ENCODE measurements at regions not wholly inside any gene's neighbourhood (a gene's known extent, or its start where the extent isn't known, plus 50 kb on each side); places are given as distances from the start of the nearest gene placed in this dataset.

DNA sequence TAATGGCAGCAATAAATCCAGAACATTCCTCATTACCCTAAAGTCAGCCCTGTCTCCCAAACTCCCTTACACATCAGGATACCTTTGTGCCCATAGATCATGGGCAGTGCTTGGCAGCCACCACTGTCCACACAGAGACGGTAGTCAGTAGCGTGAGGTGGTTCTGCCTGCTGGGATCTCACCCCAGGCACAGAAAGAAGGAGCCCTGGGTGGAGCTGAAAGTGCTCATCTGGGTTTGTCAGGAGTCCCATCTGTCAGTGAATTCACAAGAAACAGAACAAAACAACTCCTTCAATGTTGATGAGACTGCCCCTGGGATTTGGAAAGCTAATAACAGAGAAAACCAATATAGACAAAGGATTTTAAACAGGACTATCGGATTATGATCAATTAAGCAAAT lies 90.2 kb upstream of the PRSS58 start (continued):
- no peak for TF ChIP-seq ZNF274 (IDR thresholded peaks at IDR 0.05; ENCODE audit: low read depth, low read length)
- TF ChIP-seq RAD21 (IDR thresholded peaks at IDR 0.05; ENCODE audit: low read depth) = no peak
- no peak for TF ChIP-seq FOSL1 (IDR thresholded peaks at IDR 0.05; ENCODE audit: low read depth)
- TF ChIP-seq YY1 (IDR thresholded peaks at IDR 0.05; ENCODE audit: extremely low read depth, insufficient replicate concordance, low read depth, low read length) = no peak
- TF ChIP-seq SIN3A (IDR thresholded peaks at IDR 0.05; ENCODE audit: low read depth) = no peak
- TF ChIP-seq EZH2phosphoT487 (IDR thresholded peaks at IDR 0.05; ENCODE audit: borderline replicate concordance) = no peak

DNA sequence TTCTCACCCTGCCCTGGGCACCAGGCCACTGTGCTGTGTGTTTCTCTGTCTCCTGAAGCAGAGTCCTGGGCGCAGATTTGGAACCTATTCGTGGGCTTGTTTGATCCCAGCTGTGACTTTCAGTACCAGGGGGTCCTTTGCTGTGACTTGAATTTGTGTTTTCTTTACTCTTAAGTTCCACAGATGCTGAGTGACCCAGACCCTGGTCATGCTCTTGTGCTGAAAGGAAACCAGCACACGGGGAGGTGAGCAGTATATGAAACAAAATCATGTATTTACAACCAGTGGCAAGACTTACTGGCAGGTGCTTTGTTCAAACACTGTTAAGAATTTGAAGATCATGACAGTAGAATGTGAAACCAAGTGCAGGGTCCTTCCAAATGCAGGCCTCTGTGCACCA lies 89.2 kb upstream of the PRSS58 start:
- no TSS peak for BruUV-seq (replicated peaks)
- H2AFZ ChIP-seq (ENCODE audit: low read depth, low read length, poor library complexity, severe bottlenecking) = no peak overlapping the region
- H3K4me1 ChIP-seq (ENCODE audit: control insufficient read depth in 1 of 2, insufficient read depth in 2 of 2, low read length in 2 of 2) = no peaks in the 10 kb centered on the region
- H3K4me2 ChIP-seq (ENCODE audit: low read length) = no peak overlapping the region
- no peaks in the 10 kb centered on the region for H3K79me2 ChIP-seq (ENCODE audit: insufficient read depth, low read length)
- ChIA-PET POLR2A (no interaction called here), RAD21 (ENCODE audit: low non-redundant PET in 1 of 2, low total read pairs in 2 of 2, uncharacterized antibody in 2 of 2, unreplicated experiment in 2 of 2) (no interaction called here), CTCF (interaction anchor here (1.4 to 1.5 kb wide), 2 partner anchors 43 to 371 kb away, joined by 4 read pairs; no protein-coding TSS in a partner anchor)
- H3K9me2 ChIP-seq (ENCODE audit: insufficient read depth) = no peaks in the 10 kb centered on the region
- H3K27me3 ChIP-seq (ENCODE audit: insufficient read depth, low read length) = no peaks in the 10 kb centered on the region
- intact Hi-C loops (cut with micrococcal nuclease) = no loop called here
- TF ChIP-seq, protein P1, sequence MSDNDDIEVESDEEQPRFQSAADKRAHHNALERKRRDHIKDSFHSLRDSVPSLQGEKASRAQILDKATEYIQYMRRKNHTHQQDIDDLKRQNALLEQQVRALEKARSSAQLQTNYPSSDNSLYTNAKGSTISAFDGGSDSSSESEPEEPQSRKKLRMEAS (IDR thresholded peaks at IDR 0.05) = no peak
- TF ChIP-seq EGR1 (IDR thresholded peaks at IDR 0.05; ENCODE audit: low read depth) = no peak
- TF ChIP-seq, protein P2, sequence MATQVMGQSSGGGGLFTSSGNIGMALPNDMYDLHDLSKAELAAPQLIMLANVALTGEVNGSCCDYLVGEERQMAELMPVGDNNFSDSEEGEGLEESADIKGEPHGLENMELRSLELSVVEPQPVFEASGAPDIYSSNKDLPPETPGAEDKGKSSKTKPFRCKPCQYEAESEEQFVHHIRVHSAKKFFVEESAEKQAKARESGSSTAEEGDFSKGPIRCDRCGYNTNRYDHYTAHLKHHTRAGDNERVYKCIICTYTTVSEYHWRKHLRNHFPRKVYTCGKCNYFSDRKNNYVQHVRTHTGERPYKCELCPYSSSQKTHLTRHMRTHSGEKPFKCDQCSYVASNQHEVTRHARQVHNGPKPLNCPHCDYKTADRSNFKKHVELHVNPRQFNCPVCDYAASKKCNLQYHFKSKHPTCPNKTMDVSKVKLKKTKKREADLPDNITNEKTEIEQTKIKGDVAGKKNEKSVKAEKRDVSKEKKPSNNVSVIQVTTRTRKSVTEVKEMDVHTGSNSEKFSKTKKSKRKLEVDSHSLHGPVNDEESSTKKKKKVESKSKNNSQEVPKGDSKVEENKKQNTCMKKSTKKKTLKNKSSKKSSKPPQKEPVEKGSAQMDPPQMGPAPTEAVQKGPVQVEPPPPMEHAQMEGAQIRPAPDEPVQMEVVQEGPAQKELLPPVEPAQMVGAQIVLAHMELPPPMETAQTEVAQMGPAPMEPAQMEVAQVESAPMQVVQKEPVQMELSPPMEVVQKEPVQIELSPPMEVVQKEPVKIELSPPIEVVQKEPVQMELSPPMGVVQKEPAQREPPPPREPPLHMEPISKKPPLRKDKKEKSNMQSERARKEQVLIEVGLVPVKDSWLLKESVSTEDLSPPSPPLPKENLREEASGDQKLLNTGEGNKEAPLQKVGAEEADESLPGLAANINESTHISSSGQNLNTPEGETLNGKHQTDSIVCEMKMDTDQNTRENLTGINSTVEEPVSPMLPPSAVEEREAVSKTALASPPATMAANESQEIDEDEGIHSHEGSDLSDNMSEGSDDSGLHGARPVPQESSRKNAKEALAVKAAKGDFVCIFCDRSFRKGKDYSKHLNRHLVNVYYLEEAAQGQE (IDR thresholded peaks at IDR 0.05; ENCODE audit: low read depth) = no peak
- TF ChIP-seq, protein P3, sequence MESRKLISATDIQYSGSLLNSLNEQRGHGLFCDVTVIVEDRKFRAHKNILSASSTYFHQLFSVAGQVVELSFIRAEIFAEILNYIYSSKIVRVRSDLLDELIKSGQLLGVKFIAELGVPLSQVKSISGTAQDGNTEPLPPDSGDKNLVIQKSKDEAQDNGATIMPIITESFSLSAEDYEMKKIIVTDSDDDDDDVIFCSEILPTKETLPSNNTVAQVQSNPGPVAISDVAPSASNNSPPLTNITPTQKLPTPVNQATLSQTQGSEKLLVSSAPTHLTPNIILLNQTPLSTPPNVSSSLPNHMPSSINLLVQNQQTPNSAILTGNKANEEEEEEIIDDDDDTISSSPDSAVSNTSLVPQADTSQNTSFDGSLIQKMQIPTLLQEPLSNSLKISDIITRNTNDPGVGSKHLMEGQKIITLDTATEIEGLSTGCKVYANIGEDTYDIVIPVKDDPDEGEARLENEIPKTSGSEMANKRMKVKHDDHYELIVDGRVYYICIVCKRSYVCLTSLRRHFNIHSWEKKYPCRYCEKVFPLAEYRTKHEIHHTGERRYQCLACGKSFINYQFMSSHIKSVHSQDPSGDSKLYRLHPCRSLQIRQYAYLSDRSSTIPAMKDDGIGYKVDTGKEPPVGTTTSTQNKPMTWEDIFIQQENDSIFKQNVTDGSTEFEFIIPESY (IDR thresholded peaks at IDR 0.05; ENCODE audit: extremely low read depth, insufficient replicate concordance, low read length) = no peak
- no peak for TF ChIP-seq EZH2 (IDR thresholded peaks at IDR 0.05)
- TF ChIP-seq SP1 (IDR thresholded peaks at IDR 0.05; ENCODE audit: low read depth) = no peak
- TF ChIP-seq RAD21 (IDR thresholded peaks at IDR 0.05; ENCODE audit: low read depth) = no peak
- no peak for TF ChIP-seq POLR2A (IDR thresholded peaks at IDR 0.05; ENCODE audit: borderline replicate concordance, extremely low read depth, insufficient read depth, insufficient read length)
- no peak for TF ChIP-seq CEBPB (IDR thresholded peaks at IDR 0.05; ENCODE audit: low read depth)
- TF ChIP-seq, protein P4, sequence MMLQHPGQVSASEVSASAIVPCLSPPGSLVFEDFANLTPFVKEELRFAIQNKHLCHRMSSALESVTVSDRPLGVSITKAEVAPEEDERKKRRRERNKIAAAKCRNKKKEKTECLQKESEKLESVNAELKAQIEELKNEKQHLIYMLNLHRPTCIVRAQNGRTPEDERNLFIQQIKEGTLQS (IDR thresholded peaks at IDR 0.05) = no peak
- H3K4me3 ChIP-seq (replicated peaks in 1 of 2; ENCODE audit: low read depth in 1 of 2, low read length in 2 of 2) = no peak overlapping the region
- H3K9ac ChIP-seq (ENCODE audit: low read length) = no peak overlapping the region
- ATAC-seq = no peak
- no peaks in the 10 kb centered on the region for H3K36me3 ChIP-seq (ENCODE audit: control insufficient read depth in 1 of 2, insufficient read depth in 2 of 2, low read length in 2 of 2)
- no peaks in the 10 kb centered on the region for H3K9me3 ChIP-seq (ENCODE audit: control insufficient read depth in 1 of 2, insufficient read depth in 1 of 2, low read depth in 1 of 2, low read length in 2 of 2)
- DNase-seq (ENCODE audit: low read depth, low spot score) = no peak
- no peaks in the 10 kb centered on the region for H4K20me1 ChIP-seq (ENCODE audit: insufficient read depth)
- H3K27ac ChIP-seq (ENCODE audit: low read depth, low read length) = no peak overlapping the region

Data from HCT116 (cell line).